Astrocyte (in vitro differentiated cells and primary cell): ENCODE measurements at regions not wholly inside any gene's neighbourhood (a gene's known extent, or its start where the extent isn't known, plus 50 kb on each side); places are given as distances from the start of the nearest gene placed in this dataset.

Experiments used
- DNase-seq: peaks from one replicate; pipeline ENCODE4 v3.0.0-alpha.2; 2010; ENCODE audit warnings: low read depth
- FAIRE-seq: peaks from 2 replicates; lab custom pipeline; 2011; peaks lifted over from hg19 to GRCh38; lab: Jason Lieb, UNC
- H2AFZ ChIP-seq: 2 replicates; pipeline ENCODE4 v1.6.0; 2012; ENCODE audit warnings: low read depth, low read length, inconsistent platforms
- H3K27ac ChIP-seq: 2 replicates; pipeline ENCODE4 v1.5.1; 2011; ENCODE audit warnings: low read depth, low read length, inconsistent platforms
- H3K27me3 ChIP-seq: 2 replicates; pipeline ENCODE4 v1.6.0; 2011; ENCODE audit warnings: low read length, inconsistent platforms; ENCODE audit not compliant: insufficient read depth
- H3K36me3 ChIP-seq: 2 replicates; pipeline ENCODE4 v1.5.1; 2011; ENCODE audit warnings: low read length, inconsistent platforms; ENCODE audit not compliant: insufficient read depth
- H3K4me1 ChIP-seq: 2 replicates; pipeline ENCODE4 v1.5.1; 2011; ENCODE audit warnings: low read length, inconsistent platforms; ENCODE audit not compliant: insufficient read depth
- H3K4me2 ChIP-seq: 2 replicates; pipeline ENCODE4 v1.6.0; 2012; ENCODE audit warnings: low read length, inconsistent platforms
- H3K4me3 ChIP-seq: 2 replicates; pipeline ENCODE4 v1.5.1; 2011; ENCODE audit warnings: low read depth, mild to moderate bottlenecking, low read length, inconsistent platforms; ENCODE audit not compliant: insufficient read depth
- H3K79me2 ChIP-seq: 2 replicates; pipeline ENCODE4 v1.6.0; 2012; ENCODE audit warnings: mild to moderate bottlenecking, low read length, inconsistent platforms; ENCODE audit not compliant: insufficient read depth
- H3K9ac ChIP-seq: 2 replicates; pipeline ENCODE4 v1.6.0; 2012; ENCODE audit warnings: mild to moderate bottlenecking, low read length, inconsistent platforms
- H3K9me3 ChIP-seq: 2 replicates; pipeline ENCODE4 v1.5.1; 2012; ENCODE audit warnings: low read depth, mild to moderate bottlenecking, low read length, inconsistent platforms; ENCODE audit not compliant: insufficient read depth
- H4K20me1 ChIP-seq: 2 replicates; pipeline ENCODE4 v1.6.0; 2012; ENCODE audit warnings: low read length, inconsistent platforms; ENCODE audit not compliant: insufficient read depth
- H3K27ac Mint-ChIP-seq: one replicate; pipeline ENCODE4 v1.8.0; 2021; ENCODE audit warnings: mild to moderate bottlenecking, mixed read lengths; ENCODE audit not compliant: unreplicated experiment
- H3K27me3 Mint-ChIP-seq: one replicate; pipeline ENCODE4 v1.8.0; 2021; ENCODE audit warnings: low read depth, mixed read lengths; ENCODE audit not compliant: unreplicated experiment
- H3K36me3 Mint-ChIP-seq: one replicate; pipeline ENCODE4 v1.8.0; 2021; ENCODE audit warnings: low read depth, mixed read lengths; ENCODE audit not compliant: unreplicated experiment
- H3K4me1 Mint-ChIP-seq: one replicate; pipeline ENCODE4 v1.8.0; 2021; ENCODE audit warnings: low read depth, mixed read lengths; ENCODE audit not compliant: unreplicated experiment
- H3K4me3 Mint-ChIP-seq: one replicate; pipeline ENCODE4 v1.8.0; 2021; ENCODE audit warnings: mild to moderate bottlenecking, moderate library complexity, mixed read lengths; ENCODE audit not compliant: unreplicated experiment
- H3K9me3 Mint-ChIP-seq: one replicate; pipeline ENCODE4 v1.8.0; 2021; ENCODE audit warnings: mild to moderate bottlenecking, mixed read lengths; ENCODE audit not compliant: unreplicated experiment
- CTCF ChIP-seq: IDR thresholded peaks from 2 replicates; pipeline ENCODE4 v1.5.1; 2011; ENCODE audit warnings: low read depth, mild to moderate bottlenecking, inconsistent platforms, low read length, moderate library complexity; ENCODE audit not compliant: insufficient read depth
- EZH2 ChIP-seq: IDR thresholded peaks from 2 replicates; pipeline ENCODE4 v1.6.1; 2012; ENCODE audit warnings: mild to moderate bottlenecking, low read length, inconsistent platforms; ENCODE audit not compliant: insufficient read depth

GRCh38 chr12:3357950-3358525, 133.0 kb upstream of the PRMT8 start:
- Histone ChIP-seq H3K27ac (no peak overlapping the region), H3K36me3 (no peaks in the 10 kb centered on the region), H3K4me1 (no peaks in the 10 kb centered on the region), H3K27me3 (peaks cover 4% of the 10 kb centered on the region), H3K9ac (no peak overlapping the region), H3K4me3 (no peak overlapping the region), H2AFZ (no peak overlapping the region), H3K79me2 (no peaks in the 10 kb centered on the region), H3K9me3 (no peaks in the 10 kb centered on the region), H4K20me1 (no peaks in the 10 kb centered on the region), H3K4me2 (no peak overlapping the region)
- TF ChIP-seq CTCF (no peak), EZH2 (no peak)
- no peaks in the 10 kb centered on the region for H3K36me3 Mint-ChIP-seq
- peaks cover 2% of the 10 kb centered on the region for H3K9me3 Mint-ChIP-seq
- peaks cover 61% of the 10 kb centered on the region for H3K27me3 Mint-ChIP-seq
- DNase-seq, result no peak
- no peak for FAIRE-seq
- H3K27ac Mint-ChIP-seq, result no peak overlapping the region
- H3K4me3 Mint-ChIP-seq, result no peak overlapping the region
- no peaks in the 10 kb centered on the region for H3K4me1 Mint-ChIP-seq

DNA sequence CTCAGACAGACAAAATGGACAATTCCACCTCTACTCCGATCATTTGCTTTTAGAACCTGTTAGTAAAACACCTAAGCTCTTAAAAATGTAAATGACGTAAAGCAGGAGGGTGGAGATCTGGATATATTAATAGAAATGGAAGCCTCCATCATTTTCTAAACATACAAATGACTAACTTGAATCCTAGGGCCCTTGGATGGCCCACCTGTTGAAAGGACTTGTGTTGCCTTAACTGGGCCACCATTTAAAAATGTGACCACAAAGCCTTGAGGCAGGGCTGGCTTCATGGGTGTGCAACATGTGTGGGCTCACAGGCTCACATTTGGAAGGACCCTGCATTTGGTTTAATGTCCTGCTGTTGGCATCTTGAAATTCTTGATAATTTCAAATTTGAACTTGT, 131.5 kb upstream of the PRMT8 start:
- Mint-ChIP-seq H3K36me3 (no peaks in the 10 kb centered on the region), H3K4me3 (no peak overlapping the region), H3K27ac (no peak overlapping the region), H3K4me1 (no peaks in the 10 kb centered on the region), H3K27me3 (peaks cover 65% of the 10 kb centered on the region), H3K9me3 (peaks cover 2% of the 10 kb centered on the region)
- DNase-seq, result no peak
- Histone ChIP-seq H3K4me1 (no peaks in the 10 kb centered on the region), H3K9me3 (no peaks in the 10 kb centered on the region), H3K36me3 (no peaks in the 10 kb centered on the region), H3K4me2 (no peak overlapping the region), H3K79me2 (no peaks in the 10 kb centered on the region), H3K27me3 (peaks cover 7% of the 10 kb centered on the region), H3K9ac (no peak overlapping the region), H2AFZ (no peak overlapping the region), H3K27ac (no peak overlapping the region), H4K20me1 (no peaks in the 10 kb centered on the region), H3K4me3 (no peak overlapping the region)
- no peak for FAIRE-seq
- no peak for TF ChIP-seq EZH2
- no peak for TF ChIP-seq CTCF

DNA sequence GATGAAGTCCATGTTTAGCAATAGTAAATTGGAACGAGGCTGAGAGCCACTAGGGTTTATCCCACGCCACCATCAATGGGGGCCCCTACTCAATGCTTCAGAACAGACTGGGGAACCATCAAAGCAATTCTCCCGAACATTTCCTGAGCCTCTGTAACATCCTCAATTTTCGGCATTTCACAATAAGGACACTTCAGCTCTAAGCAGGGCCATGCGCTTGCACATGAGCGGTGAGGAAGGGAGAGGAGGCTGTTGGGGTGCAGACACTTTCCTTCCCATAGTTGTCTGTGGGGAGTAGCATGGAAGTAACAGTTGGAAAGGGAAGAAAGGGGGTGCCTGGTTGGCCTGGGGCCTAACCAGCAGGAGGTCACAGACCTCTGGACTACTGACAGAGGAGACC, 129.9 kb upstream of the PRMT8 start:
- peaks cover 2% of the 10 kb centered on the region for H3K9me3 Mint-ChIP-seq
- H3K4me3 Mint-ChIP-seq, result no peak overlapping the region
- Histone ChIP-seq H3K9ac (no peak overlapping the region), H3K4me3 (no peak overlapping the region), H4K20me1 (no peaks in the 10 kb centered on the region), H3K9me3 (no peaks in the 10 kb centered on the region), H3K4me2 (no peak overlapping the region), H3K27me3 (peaks cover 15% of the 10 kb centered on the region), H3K4me1 (no peaks in the 10 kb centered on the region), H3K79me2 (no peaks in the 10 kb centered on the region), H3K27ac (no peak overlapping the region), H2AFZ (no peak overlapping the region), H3K36me3 (no peaks in the 10 kb centered on the region)
- no peak overlapping the region for H3K27ac Mint-ChIP-seq
- no peaks in the 10 kb centered on the region for H3K4me1 Mint-ChIP-seq
- H3K36me3 Mint-ChIP-seq, result no peaks in the 10 kb centered on the region
- FAIRE-seq (no peak), DNase-seq (no peak)
- peaks cover 60% of the 10 kb centered on the region for H3K27me3 Mint-ChIP-seq
- TF ChIP-seq EZH2 (no peak), CTCF (no peak)
